CD4-positive, alpha-beta T cell treated with Interleukin-17A for 1 hour (primary cell): ENCODE measurements at regions not wholly inside any gene's neighbourhood (a gene's known extent, or its start where the extent isn't known, plus 50 kb on each side); places are given as distances from the start of the nearest gene placed in this dataset.
A peak's percentile ranks its signal among the peaks of the same experiment; 100 is the strongest.

Source experiments
- DNase-seq: peaks from one replicate; pipeline ENCODE4 v3.0.0-alpha.2; 2020

GRCh38 chr12:98409548-98409947 lies 105.8 kb upstream of the TMPO start:
- no peak for DNase-seq

- no peak for DNase-seq
Measured at GRCh38 chr12:98410356-98410755, 105.0 kb upstream of the TMPO start.

- no peak for DNase-seq
Measured at GRCh38 chr12:98416845-98417244, 98.5 kb upstream of the TMPO start.

- DNase-seq = no peak
Measured at GRCh38 chr12:98417266-98417665, 98.1 kb upstream of the TMPO start.

- DNase-seq = no peak
Measured at GRCh38 chr12:98418357-98419075, 96.9 kb upstream of the TMPO start.

GRCh38 chr12:98419081-98419794 lies 96.2 kb upstream of the TMPO start:
- DNase-seq = no peak

GRCh38 chr12:98419795-98420404 lies 95.5 kb upstream of the TMPO start:
- DNase-seq = no peak

- DNase-seq = no peak
Measured at GRCh38 chr12:98420461-98420860, 94.9 kb upstream of the TMPO start.

GRCh38 chr12:98421316-98421715 lies 94.1 kb upstream of the TMPO start:
- no peak for DNase-seq

GRCh38 chr12:98422359-98422758 lies 93.0 kb upstream of the TMPO start:
- no peak for DNase-seq

GRCh38 chr12:98422812-98423211 lies 92.6 kb upstream of the TMPO start:
- no peak for DNase-seq

GRCh38 chr12:98423963-98424362 lies 91.4 kb upstream of the TMPO start:
- no peak for DNase-seq

- peak; percentile 61 for DNase-seq
Measured at GRCh38 chr12:98424726-98425401, 90.5 kb upstream of the TMPO start.

- no peak for DNase-seq
Measured at GRCh38 chr12:98425859-98426258, 89.5 kb upstream of the TMPO start.

GRCh38 chr12:98431089-98431488 lies 84.3 kb upstream of the TMPO start:
- no peak for DNase-seq

GRCh38 chr12:98437166-98437565 lies 78.2 kb upstream of the TMPO start:
- DNase-seq = no peak

GRCh38 chr12:98437806-98438595 lies 77.4 kb upstream of the TMPO start:
- DNase-seq = no peak

- no peak for DNase-seq
Measured at GRCh38 chr12:98438656-98439230, 76.6 kb upstream of the TMPO start.

GRCh38 chr12:98439471-98439951 lies 75.9 kb upstream of the TMPO start:
- peak; percentile 12 for DNase-seq

- peak; percentile 30 for DNase-seq
Measured at GRCh38 chr12:98439981-98440581, 75.3 kb upstream of the TMPO start.

GRCh38 chr12:98446060-98446459 lies 69.3 kb upstream of the TMPO start:
- DNase-seq = no peak

GRCh38 chr12:98446682-98447081 lies 68.7 kb upstream of the TMPO start:
- DNase-seq = no peak
